Endothelial cell of umbilical vein (primary cell): ENCODE measurements at regions not wholly inside any gene's neighbourhood (a gene's known extent, or its start where the extent isn't known, plus 50 kb on each side); places are given as distances from the start of the nearest gene placed in this dataset.

ENCODE experiments used
- BruUV-seq: library from RNA; stranded (reverse); fragments of 400-500 nt; replicated peaks from 2 replicates; lab custom pipeline; 2021; lab: Mats Ljungman, UMichigan
- CTCF ChIA-PET: fragments of 300-600, 350-600 bp; sonication (Branson Sonifier 250); formaldehyde crosslinking; loops from one replicate; lab custom pipeline; 2021; ENCODE audit warnings: antibody characterized with exemption, inconsistent platforms; lab: Charles Lee
- POLR2A ChIA-PET: fragments of 300-600, 350-600 bp; sonication (Branson Sonifier 250); formaldehyde crosslinking; loops from one replicate; lab custom pipeline; 2021; ENCODE audit warnings: antibody characterized with exemption, inconsistent platforms; lab: Charles Lee
- DNase-seq: peaks from one replicate; pipeline ENCODE4 v3.0.0-alpha.2; 2011; ENCODE audit warnings: low read depth, low spot score
- FAIRE-seq: peaks from 2 replicates; lab custom pipeline; 2011; peaks lifted over from hg19 to GRCh38; lab: Jason Lieb, UNC
- H2AFZ ChIP-seq: 2 replicates; pipeline ENCODE4 v1.6.0; 2012; ENCODE audit warnings: low read depth, low read length, control low read depth, inconsistent platforms
- H3K27ac ChIP-seq: 2 replicates; pipeline ENCODE4 v1.5.1; 2011; ENCODE audit warnings: low read depth, mild to moderate bottlenecking, control low read depth, low read length, moderate library complexity; ENCODE audit not compliant: insufficient read depth
- H3K27me3 ChIP-seq, 2 experiments: 2 replicates each; pipeline versions ENCODE4 v1.6.0 to v1.6.1; 2011; ENCODE audit warnings: low read length in 2 of 2, mixed read lengths in 1 of 2; ENCODE audit not compliant: control insufficient read depth in 2 of 2, insufficient read depth in 2 of 2
- H3K36me3 ChIP-seq, 2 experiments: 2 replicates in 1 of 2; 3 replicates in 1 of 2; pipeline ENCODE4 v1.5.1; 2011; ENCODE audit warnings: low read length in 2 of 2, mild to moderate bottlenecking in 1 of 2, moderate library complexity in 1 of 2; ENCODE audit not compliant: control insufficient read depth in 2 of 2, insufficient read depth in 2 of 2; ENCODE audit errors: extremely low read depth in 1 of 2
- H3K4me1 ChIP-seq: 3 replicates; pipeline ENCODE4 v1.5.1; 2011; ENCODE audit warnings: mild to moderate bottlenecking, low read length; ENCODE audit not compliant: control insufficient read depth, insufficient read depth; ENCODE audit errors: extremely low read depth
- H3K4me2 ChIP-seq: 2 replicates; pipeline ENCODE4 v1.6.1; 2011; ENCODE audit warnings: low read length, control low read depth, mixed read lengths; ENCODE audit not compliant: insufficient read depth
- H3K4me3 ChIP-seq, 3 experiments: fragments of 200-600 bp in 1 of 3; sonication (generic), shearing (Covaris generic) in 1 of 3; replicated peaks in 1 of 3; 2 replicates each; pipeline ENCODE4 v1.5.1; 2011 to 2016; ENCODE audit warnings: control low read depth in 3 of 3, low read length in 3 of 3, mild to moderate bottlenecking in 2 of 3, inconsistent platforms in 1 of 3, low read depth in 1 of 3, moderate library complexity in 1 of 3; ENCODE audit not compliant: insufficient read depth in 1 of 3
- H3K79me2 ChIP-seq: 2 replicates; pipeline ENCODE4 v1.6.0; 2012; ENCODE audit warnings: low read length, inconsistent platforms; ENCODE audit not compliant: control insufficient read depth, insufficient read depth
- H3K9ac ChIP-seq: replicated peaks from 2 replicates; pipeline ENCODE3; 2011; ENCODE audit warnings: low read length, control low read depth; ENCODE audit not compliant: insufficient read depth; ENCODE audit errors: extremely low read depth
- H3K9me1 ChIP-seq: replicated peaks from 3 replicates; pipeline ENCODE4 v1.6.0; 2011; ENCODE audit warnings: mild to moderate bottlenecking, low read length; ENCODE audit not compliant: control insufficient read depth, insufficient read depth; ENCODE audit errors: extremely low read depth
- H3K9me3 ChIP-seq: replicated peaks from 2 replicates; pipeline ENCODE4 v1.5.1; 2012; ENCODE audit warnings: low read length, inconsistent platforms; ENCODE audit not compliant: control insufficient read depth, insufficient read depth
- H4K20me1 ChIP-seq: replicated peaks from 2 replicates; pipeline ENCODE3; 2011; ENCODE audit warnings: mild to moderate bottlenecking, low read length; ENCODE audit not compliant: control insufficient read depth, insufficient read depth; ENCODE audit errors: extremely low read depth
- EZH2 ChIP-seq: IDR thresholded peaks from 2 replicates; pipeline ENCODE4 v1.6.1; 2012; ENCODE audit warnings: borderline replicate concordance, low read depth, mild to moderate bottlenecking, moderate library complexity, low read length, inconsistent platforms; ENCODE audit not compliant: severe bottlenecking
- FOS ChIP-seq: IDR thresholded peaks from 2 replicates; pipeline ENCODE4 v1.6.1; 2011; ENCODE audit warnings: mild to moderate bottlenecking, low read length, moderate library complexity, borderline replicate concordance; ENCODE audit not compliant: insufficient read depth
- GATA2 ChIP-seq: IDR thresholded peaks from 2 replicates; pipeline ENCODE4 v1.7.0; 2011; ENCODE audit warnings: low read depth, mild to moderate bottlenecking, moderate library complexity, mixed read lengths, low read length; ENCODE audit not compliant: insufficient read length, insufficient read depth
- JUN ChIP-seq: IDR thresholded peaks from 2 replicates; pipeline ENCODE4 v1.6.1; 2011; ENCODE audit warnings: borderline replicate concordance, low read depth; ENCODE audit not compliant: insufficient read length, insufficient read depth
- MAX ChIP-seq: IDR thresholded peaks from 2 replicates; pipeline ENCODE4 v1.6.1; 2011; ENCODE audit not compliant: insufficient read depth, insufficient read length
- MYC ChIP-seq: IDR thresholded peaks from one replicate; pipeline ENCODE4 v1.6.1; 2011; ENCODE audit warnings: mild to moderate bottlenecking, low read depth, low read length
- POLR2A ChIP-seq: IDR thresholded peaks from 2 replicates; pipeline ENCODE4 v1.6.1; 2012; ENCODE audit warnings: low read depth, mild to moderate bottlenecking, control low read depth, low read length
- POLR2AphosphoS5 ChIP-seq: IDR thresholded peaks from 2 replicates; pipeline ENCODE4 v1.6.1; 2012; ENCODE audit warnings: low read depth, mild to moderate bottlenecking, control low read depth, low read length, moderate library complexity; ENCODE audit not compliant: insufficient read depth
- dilution Hi-C: fragments of 300-500 bp; cut with MboI; formaldehyde crosslinking; loops from one replicate; pipeline ENCODE4 v1.15.0; 2019; ENCODE audit warnings: low sequenced_read_pairs; ENCODE audit not compliant: extremely low pct_ligation_motif_present
- intact Hi-C: fragments of 100-400 bp; cut with micrococcal nuclease; formaldehyde crosslinking; loops from one replicate; pipeline ENCODE4 v1.10.0; 2022
- TF ChIP-seq, protein P1 (sequence below), 2 donors: IDR thresholded peaks; 1 replicate in 1 of 2; 2 replicates in 1 of 2; pipeline ENCODE4 v1.5.1; 2011; ENCODE audit warnings: low read length in 2 of 2, mild to moderate bottlenecking in 2 of 2, moderate library complexity in 2 of 2, control low read depth in 1 of 2, inconsistent platforms in 1 of 2, low read depth in 1 of 2; ENCODE audit not compliant: insufficient read depth in 1 of 2; ENCODE audit errors: extremely low read depth in 1 of 2

DNA sequence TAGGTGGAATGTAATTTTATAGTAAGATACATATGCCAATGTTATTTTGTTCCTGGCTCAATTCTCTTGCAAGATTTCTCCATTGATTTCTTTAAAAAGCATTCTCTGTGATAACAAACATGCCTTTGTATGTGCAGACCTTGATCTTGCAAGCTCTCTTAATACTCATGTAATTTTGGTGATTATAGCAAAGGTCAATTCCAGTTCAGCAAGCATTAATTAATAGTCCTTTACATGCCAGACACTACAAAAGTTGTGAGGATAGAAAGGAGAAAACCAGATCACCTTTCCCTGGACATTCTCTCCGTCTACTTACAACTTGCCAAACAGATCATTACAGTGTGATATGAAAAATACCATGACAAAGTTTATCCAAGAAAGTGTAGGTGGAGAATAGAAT is 173.7 kb upstream of the DOK6 start:
- no TSS peak for BruUV-seq
- Histone ChIP-seq H3K27ac (no peak overlapping the region), H3K27me3 (no peaks in the 10 kb centered on the region), H3K4me1 (no peaks in the 10 kb centered on the region), H3K9me3 (no peaks in the 10 kb centered on the region), H3K4me2 (no peak overlapping the region), H4K20me1 (no peaks in the 10 kb centered on the region), H3K4me3 (no peak overlapping the region), H3K9ac (no peak overlapping the region), H3K9me1 (no peaks in the 10 kb centered on the region), H3K79me2 (no peaks in the 10 kb centered on the region), H2AFZ (no peak overlapping the region), H3K36me3 (no peaks in the 10 kb centered on the region)
- no peak for FAIRE-seq
- CTCF ChIA-PET = no interaction called here
- dilution Hi-C loops (no loop called here), intact Hi-C loops (no loop called here)
- POLR2A ChIA-PET = no interaction called here
- no peak for DNase-seq
- TF ChIP-seq MAX = no peak
- no peak for TF ChIP-seq POLR2AphosphoS5
- TF ChIP-seq JUN = no peak
- TF ChIP-seq MYC = no peak
- TF ChIP-seq, protein P1, sequence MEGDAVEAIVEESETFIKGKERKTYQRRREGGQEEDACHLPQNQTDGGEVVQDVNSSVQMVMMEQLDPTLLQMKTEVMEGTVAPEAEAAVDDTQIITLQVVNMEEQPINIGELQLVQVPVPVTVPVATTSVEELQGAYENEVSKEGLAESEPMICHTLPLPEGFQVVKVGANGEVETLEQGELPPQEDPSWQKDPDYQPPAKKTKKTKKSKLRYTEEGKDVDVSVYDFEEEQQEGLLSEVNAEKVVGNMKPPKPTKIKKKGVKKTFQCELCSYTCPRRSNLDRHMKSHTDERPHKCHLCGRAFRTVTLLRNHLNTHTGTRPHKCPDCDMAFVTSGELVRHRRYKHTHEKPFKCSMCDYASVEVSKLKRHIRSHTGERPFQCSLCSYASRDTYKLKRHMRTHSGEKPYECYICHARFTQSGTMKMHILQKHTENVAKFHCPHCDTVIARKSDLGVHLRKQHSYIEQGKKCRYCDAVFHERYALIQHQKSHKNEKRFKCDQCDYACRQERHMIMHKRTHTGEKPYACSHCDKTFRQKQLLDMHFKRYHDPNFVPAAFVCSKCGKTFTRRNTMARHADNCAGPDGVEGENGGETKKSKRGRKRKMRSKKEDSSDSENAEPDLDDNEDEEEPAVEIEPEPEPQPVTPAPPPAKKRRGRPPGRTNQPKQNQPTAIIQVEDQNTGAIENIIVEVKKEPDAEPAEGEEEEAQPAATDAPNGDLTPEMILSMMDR (IDR thresholded peaks at IDR 0.05; ENCODE audit: extremely low read depth in 1 of 2, insufficient read depth in 1 of 2, low read depth in 1 of 2, low read length in 2 of 2) = no peak
- TF ChIP-seq FOS = no peak
- no peak for TF ChIP-seq GATA2
- TF ChIP-seq EZH2 = no peak
- TF ChIP-seq POLR2A = no peak
